NCI-H1105 treated with DMSO at 0.1 percent for 48 hours (cell line): ENCODE measurements at regions not wholly inside any gene's neighbourhood (a gene's known extent, or its start where the extent isn't known, plus 50 kb on each side); places are given as distances from the start of the nearest gene placed in this dataset.

Experiments used
- DNase-seq: peaks from one replicate; lab custom pipeline; 2025; lab: John Stamatoyannopoulos, UW

GRCh38 chr1:8084913-8085312, 58.8 kb upstream of the ERRFI1 start:
- no peak for DNase-seq

DNA sequence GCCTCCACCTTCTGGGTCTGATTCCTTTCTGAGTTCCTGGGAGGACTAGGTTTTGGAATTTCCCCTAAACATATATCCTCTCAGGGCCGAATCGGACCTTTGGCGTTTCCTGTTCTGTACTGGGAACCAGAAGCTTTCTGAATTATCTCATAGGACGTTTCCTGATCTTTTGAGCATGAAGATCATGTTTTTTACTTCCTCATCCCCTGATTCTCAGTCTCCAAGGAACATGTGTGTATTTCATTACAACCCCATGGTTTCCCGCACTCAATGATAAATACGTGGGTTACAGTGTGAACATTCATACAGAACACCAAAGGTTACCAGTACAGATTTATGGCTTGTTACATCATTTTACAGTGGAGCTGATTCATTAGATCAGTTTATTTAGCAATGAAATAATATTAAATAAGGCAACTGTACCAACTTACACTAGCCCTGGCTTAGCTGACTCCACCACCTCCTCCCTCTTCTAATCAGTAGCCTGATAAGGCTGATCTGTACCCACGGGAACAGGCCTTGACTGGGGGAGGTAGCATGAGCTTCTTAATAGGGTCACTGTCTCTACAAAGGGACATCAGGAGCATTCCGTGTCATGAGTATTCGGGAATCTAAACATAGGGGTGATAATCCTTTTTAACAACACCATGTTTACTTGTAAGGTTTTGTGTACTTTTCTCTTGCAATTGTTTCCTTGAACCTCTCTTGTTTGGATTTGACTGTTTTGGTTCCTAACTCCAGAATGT, 57.8 kb upstream of the ERRFI1 start:
- no peak for DNase-seq

DNA sequence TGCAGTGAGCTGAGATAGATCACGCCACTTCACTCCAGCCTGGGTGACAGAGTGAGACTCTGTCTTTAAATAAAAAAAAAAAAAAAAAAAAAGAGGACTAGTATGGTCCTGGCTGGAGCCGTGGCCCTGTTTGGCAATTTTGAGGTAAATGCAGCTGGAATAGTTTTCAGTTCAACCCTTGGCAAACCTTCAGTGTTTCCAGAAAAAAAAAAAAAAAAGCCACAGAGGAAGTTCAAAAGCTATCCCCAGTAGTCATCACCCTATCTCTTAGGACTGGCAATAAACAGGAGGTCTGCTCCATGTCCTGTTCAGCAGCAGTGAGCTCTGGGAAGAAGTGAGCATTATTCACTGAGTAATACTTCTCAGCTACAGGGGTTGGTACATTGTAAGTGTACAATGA, 56.8 kb upstream of the ERRFI1 start:
- DNase-seq, result no peak

- no peak for DNase-seq
These were observed 52.1 kb upstream of the ERRFI1 start for GRCh38 chr1:8078176-8078671.

- DNase-seq, result no peak
These were observed 51.5 kb upstream of the ERRFI1 start for GRCh38 chr1:8077602-8078001.

DNA sequence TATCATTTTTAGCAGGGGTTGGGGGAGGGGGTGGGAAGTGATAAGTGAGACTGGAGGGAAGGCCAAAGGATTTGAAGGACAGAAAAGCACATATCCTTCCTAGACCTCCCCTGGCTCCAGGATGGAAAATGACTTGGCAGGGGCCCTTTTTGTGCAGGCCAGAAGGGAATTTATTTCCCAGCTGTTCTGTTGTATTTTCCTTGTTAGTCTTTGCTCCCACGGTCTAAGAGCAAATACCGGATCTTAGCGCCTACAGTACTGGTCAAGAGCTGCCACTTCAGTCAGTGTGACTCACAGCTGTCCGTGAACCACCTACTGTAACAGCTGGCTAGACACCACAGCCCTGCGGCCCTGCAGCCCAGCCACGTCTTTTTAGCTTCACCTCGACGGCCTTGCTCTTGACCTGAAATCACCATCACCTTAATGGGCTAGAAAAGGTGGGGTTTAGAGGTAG, 51.0 kb upstream of the ERRFI1 start:
- DNase-seq, result no peak

DNA sequence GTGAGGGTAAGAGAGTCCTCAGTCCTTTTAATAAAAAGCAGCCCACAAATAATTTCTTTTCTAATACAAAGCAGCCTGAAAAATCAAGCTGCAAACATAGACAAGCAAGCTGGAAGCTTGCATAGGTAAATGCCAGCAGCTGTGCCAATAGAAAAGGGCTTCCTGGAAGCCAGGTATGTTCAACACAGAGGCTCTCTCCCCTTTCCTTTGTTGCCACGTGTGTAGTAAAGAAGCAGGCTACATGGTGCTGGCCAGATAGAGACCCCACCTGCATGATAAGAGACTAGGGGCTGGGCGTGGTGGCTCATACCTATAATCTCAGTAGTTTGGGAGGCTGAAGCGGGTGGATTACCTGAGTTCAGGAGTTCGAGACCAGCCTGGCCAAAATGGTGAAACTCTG, 50.1 kb upstream of the ERRFI1 start:
- DNase-seq, result no peak
